Head of caudate nucleus (tissue), 42 donors: ENCODE measurements at regions not wholly inside any gene's neighbourhood (a gene's known extent, or its start where the extent isn't known, plus 50 kb on each side); places are given as distances from the start of the nearest gene placed in this dataset.
"Not testable (repeated sequence)": the region's sequence is repeated elsewhere in the genome, so short reads cannot be mapped to it uniquely, and the experiment has no call there.

Source experiments
- DNase-seq, 42 donors: peaks; one replicate each; pipeline versions ENCODE4 v3.0.0 to v3.0.0-alpha.2; 2020 to 2021; ENCODE audit warnings: mixed read lengths in 7 of 42
- intact Hi-C: fragments of 100-400 bp; cut with DNase I; formaldehyde crosslinking; loops from one replicate; pipeline ENCODE4 v1.15.0; 2022

- intact Hi-C loops, result no loop called here
- DNase-seq, result peak in 13 of 42 donors; percentile 14 to 68 (median 30)
Measured at GRCh38 chr4:17265653-17266052, 246.2 kb downstream of the QDPR start.

DNA sequence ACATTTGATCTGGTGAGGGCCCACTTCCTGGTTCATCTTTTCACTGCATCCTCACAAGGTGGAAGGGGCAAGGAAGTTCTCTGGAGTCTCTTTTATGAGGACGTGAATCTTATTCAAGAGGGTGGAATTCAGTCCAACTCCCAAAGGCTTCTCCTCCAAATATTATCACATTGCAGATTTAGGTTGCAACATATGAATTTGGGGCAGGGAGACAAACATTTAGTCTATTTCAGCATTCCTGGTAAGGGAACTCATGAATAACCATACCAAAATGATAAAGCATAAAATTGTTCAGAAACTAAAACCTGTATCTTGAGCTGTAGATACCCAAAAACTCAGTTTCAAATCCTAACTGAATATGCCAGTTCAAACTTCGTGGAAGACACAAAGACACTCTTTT lies 246.8 kb downstream of the QDPR start:
- intact Hi-C loops, result no loop called here
- DNase-seq, result no peak

DNA sequence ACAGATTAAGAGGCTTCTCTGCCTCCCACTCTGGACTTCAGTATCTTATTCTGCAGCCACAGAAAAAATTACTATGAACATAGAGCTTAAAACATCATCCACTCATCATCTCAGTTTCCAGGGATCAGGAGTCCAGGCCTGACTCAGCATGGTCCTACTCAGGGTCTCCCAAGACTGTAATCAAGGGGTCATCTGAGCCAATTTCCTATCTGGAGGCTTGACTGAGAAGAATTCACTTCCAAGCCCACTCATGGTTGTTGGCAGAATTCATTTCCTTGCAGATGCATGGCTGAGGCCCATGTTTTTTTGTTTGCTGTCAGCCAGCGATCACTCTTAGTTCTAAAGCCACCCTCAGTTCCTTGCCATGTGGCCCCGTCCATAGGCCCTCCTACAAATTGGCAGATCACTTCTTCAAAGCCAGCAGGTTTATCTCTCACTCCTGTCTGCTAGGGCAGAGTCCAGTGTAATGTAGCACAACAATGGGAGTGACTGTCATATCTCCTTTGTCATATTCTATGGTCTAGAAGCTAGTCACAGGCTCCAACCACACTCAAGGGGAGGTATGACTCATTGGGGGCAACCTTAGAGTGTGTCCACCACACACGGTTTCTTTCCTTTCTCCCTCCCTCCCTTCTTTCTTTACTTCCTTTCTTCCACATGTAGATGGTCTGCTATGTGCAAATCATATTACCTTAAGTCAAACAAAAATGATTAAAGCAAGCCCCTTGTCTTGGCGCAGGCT lies 251.6 kb downstream of the QDPR start:
- DNase-seq, result no peak
- intact Hi-C loops, result no loop called here

GRCh38 chr4:17258106-17258505 lies 253.8 kb downstream of the QDPR start:
- intact Hi-C loops, result no loop called here

DNA sequence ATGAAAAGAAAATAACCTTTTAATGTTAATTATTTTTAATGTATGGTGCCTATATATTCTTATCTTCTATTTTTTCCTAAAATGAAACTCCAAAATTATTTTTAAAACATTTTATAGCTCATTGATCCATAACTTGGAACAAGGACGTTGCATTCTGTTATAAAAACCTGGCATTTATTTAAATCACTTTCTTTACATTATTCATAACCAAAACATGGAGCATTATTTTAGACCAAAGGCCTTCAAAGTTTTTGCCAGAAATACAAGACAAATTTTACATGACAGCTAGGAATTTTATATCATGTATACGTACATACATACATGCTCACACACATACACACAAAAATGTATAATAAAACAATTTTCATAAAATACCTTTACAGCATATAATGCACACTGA lies 259.8 kb downstream of the QDPR start:
- no peak for DNase-seq
- intact Hi-C loops, result no loop called here

More at GRCh38 chr4:17258106-17258505, 253.8 kb downstream of the QDPR start:
- no peak for DNase-seq

GRCh38 chr4:17251101-17251500 lies 260.8 kb downstream of the QDPR start:
- intact Hi-C loops, result no loop called here
- DNase-seq, result no peak

GRCh38 chr4:17250591-17250990 lies 261.3 kb downstream of the QDPR start:
- DNase-seq, result no peak
- intact Hi-C loops, result no loop called here

DNA sequence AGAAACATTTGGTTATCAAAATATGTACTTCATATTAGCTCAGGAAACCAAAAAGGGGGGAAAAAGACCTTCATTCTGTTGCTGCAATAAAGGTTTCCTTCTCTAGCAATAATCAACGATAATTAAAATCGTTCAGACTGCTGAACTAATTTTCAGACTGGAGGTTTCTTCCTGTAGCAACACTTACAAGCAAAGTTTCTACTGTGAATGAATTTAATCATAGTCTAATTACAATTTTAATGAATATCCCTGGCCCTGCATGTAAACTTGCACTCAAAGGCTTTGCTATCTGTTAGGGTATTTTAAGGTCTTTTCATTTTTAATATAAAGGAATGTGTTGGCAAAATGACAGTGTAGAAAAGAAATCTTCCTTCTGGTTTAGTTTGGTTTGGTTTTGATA lies 265.2 kb downstream of the QDPR start:
- no peak for DNase-seq

GRCh38 chr4:17241835-17242234 lies 270.1 kb downstream of the QDPR start:
- no peak for DNase-seq
- intact Hi-C loops, result no loop called here

More for the DNA sequence above, 265.2 kb downstream of the QDPR start:
- intact Hi-C loops, result no loop called here

GRCh38 chr4:17238633-17239032 lies 273.3 kb downstream of the QDPR start:
- intact Hi-C loops, result no loop called here
- DNase-seq, result no peak

DNA sequence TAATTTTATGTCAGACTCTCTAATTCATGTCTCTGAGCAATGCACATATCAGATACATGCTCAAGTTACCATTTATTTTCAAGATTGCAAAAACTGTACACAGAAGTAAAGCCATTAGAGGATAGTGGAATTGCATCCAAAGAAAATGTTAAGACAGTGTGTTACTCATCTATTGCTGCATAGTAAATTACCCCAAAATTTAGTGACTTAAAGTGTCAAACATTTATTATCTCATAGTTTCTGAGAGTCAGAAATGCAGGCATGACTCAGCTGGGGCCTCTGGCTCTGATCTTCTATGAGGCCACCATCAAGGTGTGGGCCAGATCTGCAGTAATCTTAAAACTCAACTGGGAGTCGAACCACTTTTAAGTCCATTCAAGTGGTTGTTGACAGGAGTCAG lies 275.2 kb downstream of the QDPR start:
- intact Hi-C loops, result no loop called here
- DNase-seq, result no peak

DNA sequence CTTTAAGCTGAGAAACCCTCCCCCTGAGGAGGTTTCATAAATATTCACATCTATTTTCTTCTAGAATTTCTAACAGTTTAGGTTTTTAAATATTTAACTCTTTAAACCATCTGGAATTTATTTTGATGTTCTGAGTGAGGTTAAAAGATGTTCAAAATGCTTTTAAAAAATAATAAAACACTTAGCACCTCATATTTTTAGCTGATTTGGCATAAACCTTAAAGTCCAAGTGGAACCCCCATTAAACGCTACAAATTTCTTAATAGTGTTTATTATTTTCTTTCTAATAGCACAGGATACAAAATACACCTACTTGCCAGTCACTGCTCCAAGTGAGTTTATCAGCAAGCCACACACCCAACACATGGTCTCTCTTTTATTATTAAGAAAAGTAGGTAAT lies 277.2 kb downstream of the QDPR start:
- no peak for DNase-seq
- intact Hi-C loops, result no loop called here

- intact Hi-C loops, result no loop called here
- peak in 21 of 42 donors; percentile 1 to 64 (median 21) for DNase-seq
Measured at GRCh38 chr4:17232566-17233253, 279.2 kb downstream of the QDPR start.

GRCh38 chr4:17231880-17232475 lies 279.9 kb downstream of the QDPR start:
- DNase-seq, result peak in 1 of 42 donors; percentile 28
- intact Hi-C loops, result not testable (repeated sequence)

DNA sequence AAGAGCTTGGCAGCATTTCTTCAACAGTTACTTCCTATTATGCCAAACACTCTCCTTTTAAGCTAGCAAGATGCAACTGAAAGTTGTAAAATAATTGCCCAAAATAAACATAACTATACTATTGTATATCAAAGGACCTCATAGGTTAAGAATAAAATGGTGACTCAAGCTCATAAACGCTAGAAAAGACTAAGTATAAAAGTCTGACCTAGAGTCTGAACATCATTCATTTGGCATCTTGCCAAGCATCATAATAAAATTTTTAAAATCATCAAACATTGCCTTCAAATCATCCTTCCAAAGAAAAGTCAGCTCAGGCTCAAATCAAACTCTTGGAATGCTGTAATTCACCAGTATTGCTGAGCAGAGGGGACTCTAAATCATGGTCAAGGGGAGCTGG lies 281.2 kb downstream of the QDPR start:
- intact Hi-C loops, result no loop called here
- no peak for DNase-seq

DNA sequence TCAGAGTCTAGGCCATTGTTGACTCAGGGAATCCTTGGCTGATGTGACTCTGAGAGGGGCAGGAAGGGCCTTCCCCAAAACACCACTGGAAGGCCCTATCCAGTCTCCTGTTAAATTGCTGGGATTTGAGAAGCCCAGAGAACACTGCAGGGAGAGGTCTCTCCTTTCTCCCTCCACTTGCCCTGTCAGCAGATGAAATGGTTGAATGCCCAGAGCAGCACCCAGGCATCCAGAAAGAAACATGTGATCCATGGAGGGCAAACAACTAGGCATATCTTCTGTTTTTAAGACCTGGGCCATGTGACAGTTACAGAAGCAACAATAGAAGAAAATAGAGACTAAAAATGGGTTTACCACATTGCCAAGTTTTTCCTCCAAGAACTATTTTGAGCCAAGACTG lies 291.1 kb downstream of the QDPR start:
- no peak for DNase-seq
- intact Hi-C loops, result no loop called here

DNA sequence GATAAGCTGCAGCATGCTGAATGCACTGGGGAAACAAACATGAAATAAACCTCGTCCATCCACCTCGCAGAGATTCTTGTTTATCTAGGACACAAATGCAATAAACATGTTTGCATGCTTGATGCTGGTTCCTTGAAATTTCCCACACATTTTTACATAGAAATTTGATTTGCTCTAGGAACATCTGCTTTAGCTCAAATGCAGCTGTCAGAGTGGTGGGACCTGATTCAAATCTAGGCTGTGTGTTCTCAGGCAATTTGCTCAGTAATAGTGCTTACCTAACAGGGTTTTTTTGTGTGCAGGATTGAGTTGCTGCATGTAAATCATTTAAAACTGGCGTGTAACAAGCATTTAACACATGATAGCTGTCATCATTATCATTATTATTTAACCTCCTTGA lies 293.1 kb downstream of the QDPR start:
- intact Hi-C loops, result no loop called here
- no peak for DNase-seq

GRCh38 chr4:17206829-17207801 lies 304.8 kb downstream of the QDPR start:
- peak in 1 of 42 donors; percentile 38 for DNase-seq
- intact Hi-C loops, result no loop called here

DNA sequence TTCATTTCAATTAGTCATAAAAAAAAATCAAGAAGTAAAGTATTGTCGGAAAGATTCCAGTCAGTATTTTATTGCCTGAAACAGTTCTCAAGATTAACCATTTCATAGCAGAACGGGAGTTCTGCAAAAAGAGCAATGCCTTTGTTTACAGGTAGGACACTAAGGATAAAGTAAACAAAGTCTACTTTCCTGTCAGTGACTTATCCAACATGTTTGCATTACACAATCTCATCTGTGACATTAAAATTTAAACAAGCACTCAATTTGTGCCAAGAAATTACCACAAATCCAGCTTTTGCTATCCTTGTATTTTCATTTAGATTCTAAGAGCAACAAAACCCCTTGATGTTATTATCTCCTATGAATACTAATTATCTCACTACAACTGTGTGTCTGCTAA lies 306.5 kb upstream of the LDB2 start:
- no peak for DNase-seq
- intact Hi-C loops, result no loop called here
